Retinal pigment epithelial cell (primary cell): ENCODE measurements at regions not wholly inside any gene's neighbourhood (a gene's known extent, or its start where the extent isn't known, plus 50 kb on each side); places are given as distances from the start of the nearest gene placed in this dataset.

Experiments used
- DNase-seq: peaks from one replicate; pipeline ENCODE4 v3.0.0-alpha.2; 2010; ENCODE audit warnings: low read depth
- H3K4me3 ChIP-seq: 2 replicates; pipeline ENCODE4 v1.5.1; 2011; ENCODE audit warnings: mild to moderate bottlenecking, low read length, control low read depth, moderate library complexity
- CTCF ChIP-seq: conservative IDR thresholded peaks from 2 replicates; pipeline ENCODE4 v1.5.1; 2011; ENCODE audit warnings: low read depth, low read length, control low read depth, inconsistent platforms

GRCh38 chr1:198064181-198064580 is 92.6 kb upstream of the NEK7 start:
- H3K4me3 ChIP-seq, result no peak overlapping the region
- TF ChIP-seq CTCF, result no peak
- no peak for DNase-seq

GRCh38 chr1:198068285-198068684 is 88.5 kb upstream of the NEK7 start:
- H3K4me3 ChIP-seq, result no peak overlapping the region
- no peak for DNase-seq

GRCh38 chr1:198072177-198072576 is 84.6 kb upstream of the NEK7 start:
- DNase-seq, result no peak
- H3K4me3 ChIP-seq, result no peak overlapping the region
- TF ChIP-seq CTCF, result no peak

More at GRCh38 chr1:198068285-198068684, 88.5 kb upstream of the NEK7 start:
- no peak for TF ChIP-seq CTCF

- DNase-seq, result no peak
- no peak overlapping the region for H3K4me3 ChIP-seq
- no peak for TF ChIP-seq CTCF
These were observed 81.5 kb upstream of the NEK7 start for GRCh38 chr1:198075296-198075695.

GRCh38 chr1:198079432-198079951 is 77.3 kb upstream of the NEK7 start:
- H3K4me3 ChIP-seq, result no peak overlapping the region
- no peak for TF ChIP-seq CTCF
- no peak for DNase-seq

- DNase-seq, result no peak
- no peak overlapping the region for H3K4me3 ChIP-seq
- TF ChIP-seq CTCF, result no peak
These were observed 74.2 kb upstream of the NEK7 start for GRCh38 chr1:198082576-198082975.

- TF ChIP-seq CTCF, result no peak
- no peak overlapping the region for H3K4me3 ChIP-seq
- no peak for DNase-seq
These were observed 73.2 kb upstream of the NEK7 start for GRCh38 chr1:198083549-198083948.
